AG10803 (cell line): ENCODE measurements at regions not wholly inside any gene's neighbourhood (a gene's known extent, or its start where the extent isn't known, plus 50 kb on each side); places are given as distances from the start of the nearest gene placed in this dataset.

Experiments
- DNase-seq: peaks from one replicate; pipeline ENCODE4 v3.0.0; 2010; ENCODE audit warnings: low read depth
- H3K4me3 ChIP-seq: 2 replicates; pipeline ENCODE4 v1.5.1; 2011; ENCODE audit warnings: mild to moderate bottlenecking, low read length, control low read depth
- TF ChIP-seq, protein P1 (sequence below): conservative IDR thresholded peaks from 2 replicates; pipeline ENCODE4 v1.5.1; 2011; ENCODE audit warnings: mild to moderate bottlenecking, low read length, control low read depth, inconsistent platforms

GRCh38 chr2:240335061-240335460 lies 100.4 kb upstream of the GPC1 start:
- H3K4me3 ChIP-seq = no peak overlapping the region
- TF ChIP-seq, protein P1, sequence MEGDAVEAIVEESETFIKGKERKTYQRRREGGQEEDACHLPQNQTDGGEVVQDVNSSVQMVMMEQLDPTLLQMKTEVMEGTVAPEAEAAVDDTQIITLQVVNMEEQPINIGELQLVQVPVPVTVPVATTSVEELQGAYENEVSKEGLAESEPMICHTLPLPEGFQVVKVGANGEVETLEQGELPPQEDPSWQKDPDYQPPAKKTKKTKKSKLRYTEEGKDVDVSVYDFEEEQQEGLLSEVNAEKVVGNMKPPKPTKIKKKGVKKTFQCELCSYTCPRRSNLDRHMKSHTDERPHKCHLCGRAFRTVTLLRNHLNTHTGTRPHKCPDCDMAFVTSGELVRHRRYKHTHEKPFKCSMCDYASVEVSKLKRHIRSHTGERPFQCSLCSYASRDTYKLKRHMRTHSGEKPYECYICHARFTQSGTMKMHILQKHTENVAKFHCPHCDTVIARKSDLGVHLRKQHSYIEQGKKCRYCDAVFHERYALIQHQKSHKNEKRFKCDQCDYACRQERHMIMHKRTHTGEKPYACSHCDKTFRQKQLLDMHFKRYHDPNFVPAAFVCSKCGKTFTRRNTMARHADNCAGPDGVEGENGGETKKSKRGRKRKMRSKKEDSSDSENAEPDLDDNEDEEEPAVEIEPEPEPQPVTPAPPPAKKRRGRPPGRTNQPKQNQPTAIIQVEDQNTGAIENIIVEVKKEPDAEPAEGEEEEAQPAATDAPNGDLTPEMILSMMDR = no peak
- DNase-seq = no peak

- TF ChIP-seq, protein P1 = no peak
- no peak overlapping the region for H3K4me3 ChIP-seq
- DNase-seq = no peak
Measured at GRCh38 chr2:240336820-240337427, 98.5 kb upstream of the GPC1 start.

DNA sequence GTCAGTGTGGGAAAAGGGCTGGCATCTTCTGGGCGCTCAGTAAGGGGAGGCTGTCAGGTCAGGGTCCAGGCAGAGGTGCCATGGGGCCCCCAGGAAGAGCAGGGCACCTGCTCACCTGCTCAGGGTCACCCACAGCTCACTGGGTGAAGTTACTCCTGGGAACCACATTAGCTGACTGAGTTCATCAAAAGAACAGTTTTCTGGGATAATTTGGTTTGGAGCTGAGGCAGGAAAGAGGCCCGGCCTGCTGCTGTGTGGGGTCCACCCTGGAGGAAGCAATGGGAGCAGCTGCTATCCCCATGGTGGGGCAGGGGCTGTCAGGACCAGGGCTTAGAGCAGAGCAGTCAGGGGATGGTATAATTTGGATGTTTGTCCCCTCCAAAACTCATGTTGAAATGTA lies 97.2 kb upstream of the GPC1 start:
- TF ChIP-seq, protein P1 = no peak
- no peak overlapping the region for H3K4me3 ChIP-seq
- DNase-seq = no peak

DNA sequence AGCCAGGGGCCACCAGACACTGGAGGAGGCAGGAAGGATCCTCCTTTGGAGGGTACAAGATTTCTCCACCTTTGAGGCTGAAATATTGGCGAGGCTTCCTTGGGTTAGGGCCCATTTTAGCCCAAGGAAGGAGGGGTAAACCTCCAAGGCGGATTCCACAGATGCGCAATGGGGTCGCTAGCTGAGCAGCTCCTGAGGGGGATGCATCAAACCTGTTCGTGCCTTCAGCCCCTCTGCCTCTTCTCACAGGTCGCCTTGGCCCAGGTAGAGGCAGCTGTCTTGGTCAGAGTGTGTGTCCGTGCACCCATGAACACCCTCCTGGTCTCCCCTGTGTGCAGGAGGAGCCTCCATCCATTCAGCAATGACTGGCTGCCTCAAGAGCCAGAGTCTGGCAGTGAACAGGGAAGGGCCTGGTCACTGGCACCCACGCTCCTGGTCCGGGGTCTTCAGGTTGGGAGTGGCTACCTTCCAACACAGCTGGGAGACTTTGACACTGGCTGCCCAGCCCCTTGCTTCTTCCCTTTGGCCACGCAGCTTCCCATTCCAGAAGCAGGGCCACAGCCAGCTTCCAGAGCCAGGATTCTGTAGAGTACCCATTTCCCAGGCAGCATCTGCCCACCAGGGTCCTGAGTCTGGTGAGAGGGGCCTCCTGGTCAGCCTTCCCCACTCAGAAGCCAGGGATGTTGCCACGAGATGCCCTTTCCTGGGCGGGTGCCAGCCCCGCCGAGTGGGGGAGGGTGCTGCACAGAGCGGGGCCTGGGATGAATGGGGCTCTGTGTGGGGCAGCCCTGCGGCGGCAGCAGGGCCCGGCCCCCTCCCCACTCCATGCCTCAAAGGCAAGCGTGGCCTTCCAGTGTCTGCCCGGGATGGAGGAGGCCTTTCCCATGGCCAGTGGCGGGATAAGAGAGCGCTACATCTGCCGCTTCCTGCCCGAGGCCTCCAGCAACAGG lies 95.8 kb upstream of the GPC1 start:
- DNase-seq = no peak
- H3K4me3 ChIP-seq = no peak overlapping the region
- TF ChIP-seq, protein P1 = no peak

DNA sequence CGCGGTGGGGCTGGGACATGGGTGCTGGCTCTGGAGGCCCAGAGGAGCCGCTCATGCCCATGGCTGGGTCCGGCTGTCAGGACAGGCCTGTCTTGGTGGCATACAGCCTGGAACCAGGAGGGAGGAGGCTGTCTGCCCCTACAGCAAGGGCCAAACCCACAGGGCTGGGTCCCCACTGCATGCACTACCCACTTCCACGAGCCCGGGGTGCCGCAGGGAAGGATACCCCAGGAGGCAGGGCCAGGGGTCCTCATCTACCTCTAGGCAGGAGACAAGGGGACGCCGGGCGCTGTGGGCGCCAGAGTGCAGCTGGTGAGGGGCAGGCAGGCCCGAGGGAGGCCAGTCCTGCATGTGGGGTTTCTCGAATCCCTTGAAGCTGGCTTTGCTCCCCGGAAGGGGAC lies 95.1 kb upstream of the GPC1 start:
- DNase-seq = no peak
- TF ChIP-seq, protein P1 = no peak
- no peak overlapping the region for H3K4me3 ChIP-seq

DNA sequence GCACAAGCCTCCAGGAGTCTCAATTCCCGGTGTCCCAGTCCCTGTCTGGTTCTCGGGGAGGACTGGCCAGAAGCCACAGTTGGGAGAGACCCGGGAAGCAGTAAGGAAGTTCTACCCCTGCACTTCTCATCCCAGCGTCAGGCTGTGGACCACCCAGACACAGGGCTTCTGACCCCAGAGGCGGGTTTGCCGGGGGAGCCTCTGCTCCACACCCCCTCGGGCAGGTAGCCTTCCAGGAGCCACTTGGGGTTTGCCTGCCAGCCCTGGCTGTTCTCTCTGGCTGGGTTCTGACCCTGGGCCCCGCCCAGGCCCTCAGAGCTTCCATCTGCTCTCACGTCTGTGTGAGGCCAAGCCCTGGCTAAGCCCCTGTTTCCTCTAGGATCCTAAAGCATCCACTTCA lies 94.4 kb upstream of the GPC1 start:
- DNase-seq = no peak

More for the DNA sequence above, 94.4 kb upstream of the GPC1 start:
- TF ChIP-seq, protein P1 = no peak
- no peak overlapping the region for H3K4me3 ChIP-seq
